ENCODE measurements at regions not wholly inside any gene's neighbourhood (a gene's known extent, or its start where the extent isn't known, plus 50 kb on each side); places are given as distances from the start of the nearest gene placed in this dataset.

DNA sequence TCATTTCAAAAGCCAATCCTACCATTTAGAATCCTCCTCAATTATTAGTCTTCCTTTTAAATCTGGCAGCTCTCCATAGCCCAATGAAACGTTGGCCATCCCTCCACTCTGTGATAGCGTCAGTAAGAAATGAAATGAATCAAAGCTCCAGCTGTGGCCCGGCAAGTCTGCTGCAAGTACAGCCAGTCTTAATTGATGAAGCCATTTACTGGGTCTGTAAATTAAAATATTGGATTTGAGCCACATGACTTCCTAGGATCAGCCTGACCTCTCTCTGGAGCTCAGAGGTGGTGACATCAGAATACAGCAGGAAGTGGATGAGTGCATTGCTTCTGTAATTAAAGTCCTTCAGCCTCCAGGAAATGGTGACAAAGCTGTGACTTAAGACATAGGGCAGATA, 347.0 kb upstream of the LMCD1 start:
- TF ChIP-seq EZH2 (IDR thresholded peaks at IDR 0.05; ENCODE audit: borderline replicate concordance, insufficient read depth, low read length, poor library complexity, severe bottlenecking) (no peak), MXI1 (conservative IDR thresholded peaks at IDR 0.05; ENCODE audit: poor library complexity, severe bottlenecking) (no peak), SMC3 (conservative IDR thresholded peaks at IDR 0.05; ENCODE audit: poor library complexity) (no peak), TAF1 (IDR thresholded peaks at IDR 0.05; ENCODE audit: low read depth) (no peak), EP300 (conservative IDR thresholded peaks at IDR 0.05; ENCODE audit: poor library complexity, severe bottlenecking) (no peak), POLR2AphosphoS5 (IDR thresholded peaks at IDR 0.05) (no peak), RAD21 (conservative IDR thresholded peaks at IDR 0.05) (no peak)
- TF ChIP-seq, protein P1, sequence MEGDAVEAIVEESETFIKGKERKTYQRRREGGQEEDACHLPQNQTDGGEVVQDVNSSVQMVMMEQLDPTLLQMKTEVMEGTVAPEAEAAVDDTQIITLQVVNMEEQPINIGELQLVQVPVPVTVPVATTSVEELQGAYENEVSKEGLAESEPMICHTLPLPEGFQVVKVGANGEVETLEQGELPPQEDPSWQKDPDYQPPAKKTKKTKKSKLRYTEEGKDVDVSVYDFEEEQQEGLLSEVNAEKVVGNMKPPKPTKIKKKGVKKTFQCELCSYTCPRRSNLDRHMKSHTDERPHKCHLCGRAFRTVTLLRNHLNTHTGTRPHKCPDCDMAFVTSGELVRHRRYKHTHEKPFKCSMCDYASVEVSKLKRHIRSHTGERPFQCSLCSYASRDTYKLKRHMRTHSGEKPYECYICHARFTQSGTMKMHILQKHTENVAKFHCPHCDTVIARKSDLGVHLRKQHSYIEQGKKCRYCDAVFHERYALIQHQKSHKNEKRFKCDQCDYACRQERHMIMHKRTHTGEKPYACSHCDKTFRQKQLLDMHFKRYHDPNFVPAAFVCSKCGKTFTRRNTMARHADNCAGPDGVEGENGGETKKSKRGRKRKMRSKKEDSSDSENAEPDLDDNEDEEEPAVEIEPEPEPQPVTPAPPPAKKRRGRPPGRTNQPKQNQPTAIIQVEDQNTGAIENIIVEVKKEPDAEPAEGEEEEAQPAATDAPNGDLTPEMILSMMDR (IDR thresholded peaks at IDR 0.05; ENCODE audit: poor library complexity, severe bottlenecking): no peak
- TF ChIP-seq, protein P2, sequence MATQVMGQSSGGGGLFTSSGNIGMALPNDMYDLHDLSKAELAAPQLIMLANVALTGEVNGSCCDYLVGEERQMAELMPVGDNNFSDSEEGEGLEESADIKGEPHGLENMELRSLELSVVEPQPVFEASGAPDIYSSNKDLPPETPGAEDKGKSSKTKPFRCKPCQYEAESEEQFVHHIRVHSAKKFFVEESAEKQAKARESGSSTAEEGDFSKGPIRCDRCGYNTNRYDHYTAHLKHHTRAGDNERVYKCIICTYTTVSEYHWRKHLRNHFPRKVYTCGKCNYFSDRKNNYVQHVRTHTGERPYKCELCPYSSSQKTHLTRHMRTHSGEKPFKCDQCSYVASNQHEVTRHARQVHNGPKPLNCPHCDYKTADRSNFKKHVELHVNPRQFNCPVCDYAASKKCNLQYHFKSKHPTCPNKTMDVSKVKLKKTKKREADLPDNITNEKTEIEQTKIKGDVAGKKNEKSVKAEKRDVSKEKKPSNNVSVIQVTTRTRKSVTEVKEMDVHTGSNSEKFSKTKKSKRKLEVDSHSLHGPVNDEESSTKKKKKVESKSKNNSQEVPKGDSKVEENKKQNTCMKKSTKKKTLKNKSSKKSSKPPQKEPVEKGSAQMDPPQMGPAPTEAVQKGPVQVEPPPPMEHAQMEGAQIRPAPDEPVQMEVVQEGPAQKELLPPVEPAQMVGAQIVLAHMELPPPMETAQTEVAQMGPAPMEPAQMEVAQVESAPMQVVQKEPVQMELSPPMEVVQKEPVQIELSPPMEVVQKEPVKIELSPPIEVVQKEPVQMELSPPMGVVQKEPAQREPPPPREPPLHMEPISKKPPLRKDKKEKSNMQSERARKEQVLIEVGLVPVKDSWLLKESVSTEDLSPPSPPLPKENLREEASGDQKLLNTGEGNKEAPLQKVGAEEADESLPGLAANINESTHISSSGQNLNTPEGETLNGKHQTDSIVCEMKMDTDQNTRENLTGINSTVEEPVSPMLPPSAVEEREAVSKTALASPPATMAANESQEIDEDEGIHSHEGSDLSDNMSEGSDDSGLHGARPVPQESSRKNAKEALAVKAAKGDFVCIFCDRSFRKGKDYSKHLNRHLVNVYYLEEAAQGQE (IDR thresholded peaks at IDR 0.05; ENCODE audit: borderline replicate concordance): no peak
- H3K36me3 ChIP-seq (ENCODE audit: insufficient read depth, low read length): no peaks in the 10 kb centered on the region
- no peaks in the 10 kb centered on the region for H3K9me3 ChIP-seq (ENCODE audit: low read length)
- H3K4me2 ChIP-seq (ENCODE audit: low read length): no peak overlapping the region
- no peak overlapping the region for H3K4me3 ChIP-seq (ENCODE audit: low read length)
- H3K9me2 ChIP-seq (ENCODE audit: insufficient read depth, low read length): no peaks in the 10 kb centered on the region
- H4K20me1 ChIP-seq (ENCODE audit: insufficient read depth): no peaks in the 10 kb centered on the region
- no peak overlapping the region for H3K27ac ChIP-seq (ENCODE audit: low read length)
- no peak overlapping the region for H2AFZ ChIP-seq (ENCODE audit: low read depth, low read length)
- no peaks in the 10 kb centered on the region for H3K27me3 ChIP-seq (ENCODE audit: insufficient read depth, low read depth, low read length)
- no peaks in the 10 kb centered on the region for H3K79me2 ChIP-seq (replicated peaks; ENCODE audit: insufficient read depth, low read length)
- H3F3A ChIP-seq (ENCODE audit: insufficient read depth, low read length, poor library complexity, severe bottlenecking): no peaks in the 10 kb centered on the region
- H3K9ac ChIP-seq (ENCODE audit: low read length): no peak overlapping the region

DNA sequence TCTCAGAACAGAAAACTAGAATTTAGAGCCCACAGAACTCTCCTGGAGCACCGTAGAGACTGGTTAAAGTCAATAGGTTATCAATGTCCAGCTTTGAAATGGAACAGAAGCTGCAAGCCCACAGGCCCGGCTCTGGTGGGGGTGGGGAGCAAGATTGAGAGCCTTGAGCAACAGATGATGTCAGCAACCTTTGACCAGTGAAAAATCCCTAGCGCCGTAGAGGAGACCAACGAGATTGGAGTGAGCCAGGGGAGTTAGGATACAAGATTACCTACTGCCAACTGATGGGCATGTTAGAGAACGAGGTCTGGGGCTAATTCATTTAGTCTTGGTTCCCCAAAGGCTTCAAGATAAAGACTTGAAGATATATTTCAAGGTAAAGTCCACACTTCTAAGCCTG, 345.5 kb upstream of the LMCD1 start:
- Histone ChIP-seq H3K79me2 (replicated peaks; ENCODE audit: insufficient read depth, low read length) (no peaks in the 10 kb centered on the region), H3K9me3 (ENCODE audit: low read length) (no peaks in the 10 kb centered on the region), H3K4me3 (ENCODE audit: low read length) (no peak overlapping the region), H3K27ac (ENCODE audit: low read length) (no peak overlapping the region), H4K20me1 (ENCODE audit: insufficient read depth) (no peaks in the 10 kb centered on the region), H3K27me3 (ENCODE audit: insufficient read depth, low read depth, low read length) (no peaks in the 10 kb centered on the region), H3F3A (ENCODE audit: insufficient read depth, low read length, poor library complexity, severe bottlenecking) (no peaks in the 10 kb centered on the region), H2AFZ (ENCODE audit: low read depth, low read length) (no peak overlapping the region), H3K9ac (ENCODE audit: low read length) (no peak overlapping the region), H3K36me3 (ENCODE audit: insufficient read depth, low read length) (no peaks in the 10 kb centered on the region), H3K9me2 (ENCODE audit: insufficient read depth, low read length) (no peaks in the 10 kb centered on the region), H3K4me2 (ENCODE audit: low read length) (no peak overlapping the region)
- TF ChIP-seq, protein P1 (IDR thresholded peaks at IDR 0.05; ENCODE audit: poor library complexity, severe bottlenecking): no peak
- no peak for TF ChIP-seq SMC3 (conservative IDR thresholded peaks at IDR 0.05; ENCODE audit: poor library complexity)
- TF ChIP-seq RAD21 (conservative IDR thresholded peaks at IDR 0.05): no peak
- TF ChIP-seq, protein P2 (IDR thresholded peaks at IDR 0.05; ENCODE audit: borderline replicate concordance): no peak
- TF ChIP-seq TAF1 (IDR thresholded peaks at IDR 0.05; ENCODE audit: low read depth): no peak
- no peak for TF ChIP-seq POLR2AphosphoS5 (IDR thresholded peaks at IDR 0.05)
- no peak for TF ChIP-seq MXI1 (conservative IDR thresholded peaks at IDR 0.05; ENCODE audit: poor library complexity, severe bottlenecking)
- TF ChIP-seq EZH2 (IDR thresholded peaks at IDR 0.05; ENCODE audit: borderline replicate concordance, insufficient read depth, low read length, poor library complexity, severe bottlenecking): no peak
- no peak for TF ChIP-seq EP300 (conservative IDR thresholded peaks at IDR 0.05; ENCODE audit: poor library complexity, severe bottlenecking)
